Ovary (tissue), 7 donors: ENCODE measurements at regions not wholly inside any gene's neighbourhood (a gene's known extent, or its start where the extent isn't known, plus 50 kb on each side); places are given as distances from the start of the nearest gene placed in this dataset.

ENCODE experiments used
- DNase-seq, 5 donors: peaks; one replicate each; pipeline ENCODE4 v3.0.0-alpha.2; 2019 to 2020
- H3K27ac ChIP-seq, 2 donors: fragments of 200-600 bp; one replicate each; pipeline versions ENCODE4 v1.5.1 to v1.8.0; 2019 to 2022
- H3K27me3 ChIP-seq: fragments of 200-600 bp; one replicate; pipeline ENCODE4 v1.8.0; 2022
- H3K36me3 ChIP-seq: fragments of 200-600 bp; sonication (generic); one replicate; pipeline ENCODE4 v1.5.1; 2019
- H3K4me1 ChIP-seq: one replicate; pipeline ENCODE4 v1.8.1; 2013; ENCODE audit warnings: mild to moderate bottlenecking, moderate library complexity; ENCODE audit not compliant: insufficient read depth
- H3K4me3 ChIP-seq: fragments of 200-600 bp; sonication (generic); one replicate; pipeline ENCODE4 v1.5.1; 2017
- H3K9me3 ChIP-seq, 2 donors: fragments of 200-600 bp in 1 of 2; sonication (generic) in 1 of 2; one replicate each; pipeline versions ENCODE4 v1.5.1 to v1.8.1; 2013 to 2019; ENCODE audit warnings: mild to moderate bottlenecking in 1 of 2, moderate library complexity in 1 of 2
- EP300 ChIP-seq: sonication (generic); formaldehyde crosslinking; IDR thresholded peaks from one replicate; pipeline ENCODE4 v1.6.1; 2017; ENCODE audit warnings: antibody characterized with exemption
- POLR2A ChIP-seq: fragments of 450-650 bp; IDR thresholded peaks from one replicate; pipeline ENCODE4 v1.6.1; 2017; ENCODE audit warnings: antibody characterized with exemption, mild to moderate bottlenecking, moderate library complexity
- WGBS, 3 donors: extraction: QIAGEN DNeasy Blood & Tissue Kit in 1 of 3; methylation state at CpG; one replicate each; pipeline versions ENCODE4 v1.1.5 to v1.1.7; 2013 to 2017; 5-methylcytosine and 5-hydroxymethylcytosine counted together
- intact Hi-C, 4 donors: fragments of 100-400 bp; cut with DNase I; formaldehyde crosslinking; loops; one replicate each; pipeline versions ENCODE4 v1.11.0 to v1.15.1; 2022 to 2023
- TF ChIP-seq, protein P1 (sequence below), 3 donors: fragments of 450-650 bp in 2 of 3; fragments of 200-600 bp in 1 of 3; IDR thresholded peaks; one replicate each; pipeline versions ENCODE4 v1.5.1 to v1.8.0; 2016 to 2022; ENCODE audit warnings: antibody characterized with exemption in 3 of 3, mild to moderate bottlenecking in 1 of 3
- donor health status: DM: no; HTN: no; CAD: no; lungs with moderate emphysema.
- donor health status: DM: no; HTN: no; CAD: no.
- donor health status: Bipolar disorder and iron deficiency.
- donor health status: DM: no; HTN: no; CAD: no.
- donor health status: DM: yes; HTN: yes; CAD: no.

DNA sequence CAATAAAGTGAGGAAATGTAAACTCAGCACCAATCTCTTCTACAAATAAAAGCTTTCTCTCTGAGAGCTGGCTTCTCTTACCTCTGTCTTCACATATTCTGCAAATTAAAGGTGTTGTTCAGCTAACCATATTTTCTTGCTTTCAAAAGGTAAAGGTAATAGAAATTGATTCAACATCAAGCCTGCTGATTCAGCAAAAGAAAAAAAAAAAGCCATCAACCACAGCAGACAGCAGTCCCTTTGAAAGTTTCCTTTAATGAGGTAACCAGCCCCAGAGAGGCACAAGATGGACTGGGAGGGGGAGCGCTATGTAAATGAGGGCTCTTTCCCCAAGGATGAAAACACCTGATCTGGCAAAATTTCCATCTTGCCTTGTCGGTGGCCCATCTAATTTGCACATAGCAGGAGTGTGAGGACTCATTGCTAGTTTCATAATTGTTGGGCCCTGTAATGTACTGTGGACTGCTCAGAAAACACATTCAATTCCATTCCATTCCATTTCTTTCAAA, 154.9 kb upstream of the SOX11 start:
- Histone ChIP-seq H3K36me3 (no peaks in the 10 kb centered on the region), H3K27ac (no peak overlapping the region), H3K27me3 (no peaks in the 10 kb centered on the region), H3K4me1 (no peaks in the 10 kb centered on the region), H3K9me3 (no peaks in the 10 kb centered on the region), H3K4me3 (no peak overlapping the region)
- 84 to 92% (median 86%) methylated on average over 2 of the region's 2 CpGs for WGBS, 3 donors
- TF ChIP-seq, protein P1, sequence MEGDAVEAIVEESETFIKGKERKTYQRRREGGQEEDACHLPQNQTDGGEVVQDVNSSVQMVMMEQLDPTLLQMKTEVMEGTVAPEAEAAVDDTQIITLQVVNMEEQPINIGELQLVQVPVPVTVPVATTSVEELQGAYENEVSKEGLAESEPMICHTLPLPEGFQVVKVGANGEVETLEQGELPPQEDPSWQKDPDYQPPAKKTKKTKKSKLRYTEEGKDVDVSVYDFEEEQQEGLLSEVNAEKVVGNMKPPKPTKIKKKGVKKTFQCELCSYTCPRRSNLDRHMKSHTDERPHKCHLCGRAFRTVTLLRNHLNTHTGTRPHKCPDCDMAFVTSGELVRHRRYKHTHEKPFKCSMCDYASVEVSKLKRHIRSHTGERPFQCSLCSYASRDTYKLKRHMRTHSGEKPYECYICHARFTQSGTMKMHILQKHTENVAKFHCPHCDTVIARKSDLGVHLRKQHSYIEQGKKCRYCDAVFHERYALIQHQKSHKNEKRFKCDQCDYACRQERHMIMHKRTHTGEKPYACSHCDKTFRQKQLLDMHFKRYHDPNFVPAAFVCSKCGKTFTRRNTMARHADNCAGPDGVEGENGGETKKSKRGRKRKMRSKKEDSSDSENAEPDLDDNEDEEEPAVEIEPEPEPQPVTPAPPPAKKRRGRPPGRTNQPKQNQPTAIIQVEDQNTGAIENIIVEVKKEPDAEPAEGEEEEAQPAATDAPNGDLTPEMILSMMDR (IDR thresholded peaks at IDR 0.05) = no peak
- TF ChIP-seq EP300 (no peak), POLR2A (no peak)
- DNase-seq = no peak
- intact Hi-C loops = no loop called here

DNA sequence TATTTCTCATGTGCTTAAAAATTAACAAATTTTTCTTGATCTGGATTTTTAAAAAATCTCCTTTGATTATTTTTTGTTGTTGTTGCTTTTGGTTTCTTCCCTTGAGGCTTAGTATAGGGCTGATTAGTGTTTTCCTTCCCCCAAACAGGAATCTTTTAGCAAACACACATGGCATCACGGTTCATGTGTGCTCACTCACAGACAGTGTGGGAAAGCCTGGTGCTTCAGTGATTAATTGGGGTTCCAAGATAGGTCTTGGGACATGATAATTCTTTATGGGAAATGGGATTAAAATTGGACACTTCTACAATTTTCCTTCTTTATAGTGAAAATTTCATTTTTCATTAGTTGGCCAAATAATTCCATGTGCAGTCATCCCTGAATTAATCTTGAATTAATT, 153.9 kb upstream of the SOX11 start:
- Histone ChIP-seq H3K4me1 (no peaks in the 10 kb centered on the region), H3K27me3 (no peaks in the 10 kb centered on the region), H3K36me3 (no peaks in the 10 kb centered on the region), H3K9me3 (no peaks in the 10 kb centered on the region), H3K27ac (no peak overlapping the region), H3K4me3 (no peak overlapping the region)
- no peak for TF ChIP-seq POLR2A
- TF ChIP-seq, protein P1 (IDR thresholded peaks at IDR 0.05) = no peak
- no peak for TF ChIP-seq EP300
- 88 to 97% (median 89%) methylated on average over 1 of the region's 1 CpG for WGBS, 3 donors
- no peak for DNase-seq
- intact Hi-C loops = no loop called here

DNA sequence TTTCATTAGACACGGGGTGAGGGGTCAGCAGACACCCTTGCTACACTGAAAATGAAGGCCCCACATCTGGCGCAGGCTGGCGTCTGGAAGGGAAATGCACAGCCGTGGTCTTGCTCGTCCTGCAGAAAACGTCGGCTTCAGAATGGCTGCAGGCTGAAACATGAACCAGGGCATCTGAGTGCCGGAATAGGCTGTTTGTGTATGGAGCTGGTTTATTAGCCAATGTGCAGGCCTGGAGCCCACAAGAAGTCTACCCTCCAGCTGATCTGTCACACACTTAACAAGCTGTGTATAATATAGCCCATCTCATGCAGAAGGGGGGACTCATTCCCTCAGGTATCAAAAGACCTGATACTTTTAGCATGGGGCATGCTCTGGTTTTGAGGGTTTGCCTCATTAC, 153.4 kb upstream of the SOX11 start:
- TF ChIP-seq, protein P1 (IDR thresholded peaks at IDR 0.05) = no peak
- TF ChIP-seq POLR2A = no peak
- no peak for TF ChIP-seq EP300
- Histone ChIP-seq H3K4me3 (no peak overlapping the region), H3K36me3 (no peaks in the 10 kb centered on the region), H3K27me3 (no peaks in the 10 kb centered on the region), H3K9me3 (no peaks in the 10 kb centered on the region), H3K27ac (no peak overlapping the region), H3K4me1 (no peaks in the 10 kb centered on the region)
- intact Hi-C loops = no loop called here
- 86 to 90% (median 89%) methylated on average over 8 of the region's 8 CpGs for WGBS, 3 donors
- DNase-seq = no peak

DNA sequence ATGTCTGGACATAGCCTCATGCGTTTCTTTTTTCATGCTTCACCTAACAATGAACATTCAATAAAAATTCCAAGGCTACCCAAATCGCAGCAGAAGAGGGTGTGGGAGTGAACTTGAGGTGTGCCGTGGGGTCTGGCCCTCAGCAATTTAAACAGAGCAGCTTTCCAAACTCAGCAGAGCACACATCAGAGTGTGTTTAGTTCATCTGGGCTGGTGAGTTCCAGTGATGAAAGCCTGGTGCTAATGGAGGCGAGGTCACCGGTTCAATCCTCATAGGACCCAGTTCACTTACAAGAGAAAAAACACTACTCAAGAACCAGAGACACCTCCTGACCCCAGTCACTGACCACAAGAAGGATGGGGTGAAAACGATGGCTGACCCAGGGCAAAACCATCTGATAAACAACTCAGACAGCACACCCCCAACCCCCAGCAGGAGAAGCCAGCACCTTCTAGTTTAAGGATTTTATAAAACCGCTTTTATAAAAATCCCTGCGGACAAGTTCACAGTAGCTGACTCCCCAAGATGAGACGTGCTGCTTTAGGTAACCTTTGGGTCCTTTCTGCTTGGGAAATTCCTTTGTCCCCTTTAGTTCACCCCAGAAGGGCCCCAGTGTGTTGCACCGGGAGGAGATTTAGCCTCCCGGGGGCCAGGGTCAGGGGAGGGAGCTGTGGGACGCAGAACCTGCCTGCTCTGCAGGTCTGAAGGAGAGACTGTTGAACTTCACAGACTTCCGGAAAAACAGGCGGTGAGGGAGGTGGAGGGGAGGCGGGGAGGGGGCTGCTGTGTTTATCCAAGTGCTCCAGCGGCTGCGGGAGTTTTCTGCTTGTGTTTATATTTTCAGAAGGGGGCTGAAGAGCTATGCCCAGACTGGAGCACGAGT, 152.7 kb upstream of the SOX11 start:
- no peak for DNase-seq
- intact Hi-C loops = no loop called here
- H3K36me3 ChIP-seq = no peaks in the 10 kb centered on the region

More for the DNA sequence above, 152.7 kb upstream of the SOX11 start:
- Histone ChIP-seq H3K9me3 (no peaks in the 10 kb centered on the region), H3K27me3 (no peaks in the 10 kb centered on the region), H3K27ac (no peak overlapping the region), H3K4me3 (no peak overlapping the region), H3K4me1 (no peaks in the 10 kb centered on the region)
- WGBS, 3 donors = 18 to 26% (median 22%) methylated on average over 18 of the region's 18 CpGs
- no peak for TF ChIP-seq EP300
- TF ChIP-seq POLR2A = no peak
- TF ChIP-seq, protein P1 (IDR thresholded peaks at IDR 0.05) = no peak
